OCI-LY1 (cell line): ENCODE measurements at regions not wholly inside any gene's neighbourhood (a gene's known extent, or its start where the extent isn't known, plus 50 kb on each side); places are given as distances from the start of the nearest gene placed in this dataset.

Experiments
- EZH2 ChIP-seq: fragments of 200-600 bp; sonication (generic), shearing (Covaris generic); IDR thresholded peaks from 2 replicates; pipeline ENCODE4 v1.8.0; 2017; ENCODE audit warnings: borderline replicate concordance, mixed run types, mild to moderate bottlenecking, antibody characterized with exemption, low read length, moderate library complexity, mixed read lengths
- TF ChIP-seq, protein P1 (sequence below): fragments of 200-600 bp; sonication (generic), shearing (Covaris generic); IDR thresholded peaks from 2 replicates; pipeline ENCODE4 v1.5.1; 2017; ENCODE audit warnings: mild to moderate bottlenecking, antibody characterized with exemption, low read length, moderate library complexity, mixed read lengths

DNA sequence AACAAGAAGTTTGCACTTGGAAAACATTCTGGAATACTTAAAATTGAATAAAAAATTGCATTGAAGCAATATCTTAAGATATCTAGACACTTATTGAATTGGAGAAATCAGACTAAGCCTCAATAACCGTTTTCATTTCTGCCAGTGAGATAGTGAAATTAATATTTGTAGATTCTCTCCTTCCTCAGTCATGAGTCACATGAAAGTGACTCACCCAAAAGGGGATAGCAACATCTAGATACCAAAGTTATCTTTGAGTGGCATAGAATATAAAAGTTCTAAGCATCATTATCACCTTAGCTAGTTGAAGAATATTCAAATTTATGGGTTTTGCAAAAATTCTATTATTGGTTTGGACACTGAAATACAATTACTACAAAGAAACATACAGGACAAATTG, 614.8 kb upstream of the ZNF717 start:
- TF ChIP-seq, protein P1, sequence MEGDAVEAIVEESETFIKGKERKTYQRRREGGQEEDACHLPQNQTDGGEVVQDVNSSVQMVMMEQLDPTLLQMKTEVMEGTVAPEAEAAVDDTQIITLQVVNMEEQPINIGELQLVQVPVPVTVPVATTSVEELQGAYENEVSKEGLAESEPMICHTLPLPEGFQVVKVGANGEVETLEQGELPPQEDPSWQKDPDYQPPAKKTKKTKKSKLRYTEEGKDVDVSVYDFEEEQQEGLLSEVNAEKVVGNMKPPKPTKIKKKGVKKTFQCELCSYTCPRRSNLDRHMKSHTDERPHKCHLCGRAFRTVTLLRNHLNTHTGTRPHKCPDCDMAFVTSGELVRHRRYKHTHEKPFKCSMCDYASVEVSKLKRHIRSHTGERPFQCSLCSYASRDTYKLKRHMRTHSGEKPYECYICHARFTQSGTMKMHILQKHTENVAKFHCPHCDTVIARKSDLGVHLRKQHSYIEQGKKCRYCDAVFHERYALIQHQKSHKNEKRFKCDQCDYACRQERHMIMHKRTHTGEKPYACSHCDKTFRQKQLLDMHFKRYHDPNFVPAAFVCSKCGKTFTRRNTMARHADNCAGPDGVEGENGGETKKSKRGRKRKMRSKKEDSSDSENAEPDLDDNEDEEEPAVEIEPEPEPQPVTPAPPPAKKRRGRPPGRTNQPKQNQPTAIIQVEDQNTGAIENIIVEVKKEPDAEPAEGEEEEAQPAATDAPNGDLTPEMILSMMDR = no peak
- TF ChIP-seq EZH2 = no peak
